ENCODE measurements at regions not wholly inside any gene's neighbourhood (a gene's known extent, or its start where the extent isn't known, plus 50 kb on each side); places are given as distances from the start of the nearest gene placed in this dataset.

DNA sequence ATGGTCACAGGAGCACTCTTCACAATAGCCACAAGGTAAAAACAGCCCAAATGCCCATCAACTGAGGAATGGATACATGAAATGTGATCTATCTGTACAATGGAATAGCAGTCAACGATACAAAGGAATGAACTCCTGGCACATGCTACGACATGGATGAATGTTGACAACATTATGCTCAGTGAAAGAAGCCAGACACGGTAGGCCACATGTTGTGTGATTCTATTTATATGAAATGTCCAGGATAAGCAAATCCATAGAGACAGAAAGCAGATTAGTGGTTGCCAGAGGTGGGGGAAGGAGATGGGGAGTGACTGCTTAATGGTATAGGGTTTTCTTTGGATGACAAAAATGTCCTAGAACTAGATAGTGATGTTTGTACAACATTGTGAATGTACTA, 58.7 kb upstream of the GPM6B start (continued):
- TF ChIP-seq, protein P1, sequence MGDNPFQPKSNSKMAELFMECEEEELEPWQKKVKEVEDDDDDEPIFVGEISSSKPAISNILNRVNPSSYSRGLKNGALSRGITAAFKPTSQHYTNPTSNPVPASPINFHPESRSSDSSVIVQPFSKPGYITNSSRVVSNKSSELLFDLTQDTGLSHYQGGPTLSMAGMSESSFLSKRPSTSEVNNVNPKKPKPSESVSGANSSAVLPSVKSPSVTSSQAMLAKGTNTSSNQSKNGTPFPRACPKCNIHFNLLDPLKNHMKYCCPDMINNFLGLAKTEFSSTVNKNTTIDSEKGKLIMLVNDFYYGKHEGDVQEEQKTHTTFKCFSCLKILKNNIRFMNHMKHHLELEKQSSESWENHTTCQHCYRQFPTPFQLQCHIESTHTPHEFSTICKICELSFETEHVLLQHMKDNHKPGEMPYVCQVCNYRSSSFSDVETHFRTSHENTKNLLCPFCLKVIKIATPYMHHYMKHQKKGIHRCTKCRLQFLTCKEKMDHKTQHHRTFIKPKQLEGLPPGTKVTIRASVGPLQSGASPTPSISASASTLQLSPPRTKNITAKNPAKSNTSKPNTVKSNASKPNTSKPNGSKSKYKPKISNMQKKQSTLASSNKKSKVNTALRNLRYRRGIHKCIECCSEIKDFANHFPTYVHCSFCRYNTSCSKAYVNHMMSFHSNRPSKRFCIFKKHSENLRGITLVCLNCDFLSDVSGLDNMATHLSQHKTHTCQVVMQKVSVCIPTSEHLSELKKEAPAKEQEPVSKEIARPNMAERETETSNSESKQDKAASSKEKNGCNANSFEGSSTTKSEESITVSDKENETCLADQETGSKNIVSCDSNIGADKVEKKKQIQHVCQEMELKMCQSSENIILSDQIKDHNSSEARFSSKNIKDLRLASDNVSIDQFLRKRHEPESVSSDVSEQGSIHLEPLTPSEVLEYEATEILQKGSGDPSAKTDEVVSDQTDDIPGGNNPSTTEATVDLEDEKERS (CRISPR knock-in tag; IDR thresholded peaks at IDR 0.05): no peak
- TF ChIP-seq RBAK (CRISPR knock-in tag; IDR thresholded peaks at IDR 0.05) (no peak), U2AF2 (IDR thresholded peaks at IDR 0.05; ENCODE audit: low read depth, low read length) (no peak), MYNN (CRISPR knock-in tag; IDR thresholded peaks at IDR 0.05; ENCODE audit: low read depth) (no peak), PRMT3 (CRISPR knock-in tag; IDR thresholded peaks at IDR 0.05; ENCODE audit: borderline replicate concordance, low read depth) (no peak), RFX1 (IDR thresholded peaks at IDR 0.05) (no peak), HNRNPLL (IDR thresholded peaks at IDR 0.05; ENCODE audit: low read depth, low read length, poor library complexity, severe bottlenecking) (no peak), CENPX (CRISPR knock-in tag; IDR thresholded peaks at IDR 0.05) (no peak), ZNF652 (CRISPR knock-in tag; IDR thresholded peaks at IDR 0.05; ENCODE audit: borderline replicate concordance, low read depth) (no peak), ZNF850 (CRISPR knock-in tag; conservative IDR thresholded peaks at IDR 0.05) (no peak), RXRB (CRISPR knock-in tag; IDR thresholded peaks at IDR 0.05; ENCODE audit: borderline replicate concordance) (no peak), BRD4 (CRISPR knock-in tag; IDR thresholded peaks at IDR 0.05) (no peak), ZKSCAN8 (CRISPR knock-in tag; IDR thresholded peaks at IDR 0.05; ENCODE audit: borderline replicate concordance) (no peak), ZNF879 (CRISPR knock-in tag; IDR thresholded peaks at IDR 0.05) (no peak), CEBPB (IDR thresholded peaks at IDR 0.05; ENCODE audit: borderline replicate concordance, low read depth, low read length) (no peak)

Measured in HepG2 (cell line).